ENCODE measurements at regions not wholly inside any gene's neighbourhood (a gene's known extent, or its start where the extent isn't known, plus 50 kb on each side); places are given as distances from the start of the nearest gene placed in this dataset.

DNA sequence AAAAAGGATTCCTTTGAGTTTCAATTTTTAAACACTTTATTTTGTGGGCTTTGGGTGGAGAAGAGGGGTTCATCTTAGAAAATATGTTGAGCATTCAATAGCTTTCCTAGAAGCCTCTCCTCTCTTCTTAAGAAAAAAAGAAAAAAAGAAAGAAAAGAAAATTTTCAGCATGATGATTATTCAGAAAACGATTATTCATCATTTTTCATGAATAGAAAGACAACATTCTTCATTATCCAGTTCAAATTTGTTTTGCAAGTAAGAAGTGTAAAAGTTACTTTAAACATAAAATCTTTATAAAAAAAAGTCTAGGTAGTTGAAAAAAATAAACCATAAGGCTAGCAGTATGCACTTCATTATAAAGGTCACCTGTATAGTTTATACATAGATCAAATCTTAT is 636.5 kb downstream of the IRX1 start:
- H3K4me3 ChIP-seq (ENCODE audit: low read depth, low read length): no peak overlapping the region
- ChIA-PET POLR2A (no interaction called here), CTCF (no interaction called here)
- H3K27ac ChIP-seq (ENCODE audit: extremely low read depth, low read depth, low read length): no peak overlapping the region
- no peaks in the 10 kb centered on the region for H3K9me3 ChIP-seq (ENCODE audit: control insufficient read depth, insufficient read depth, low read depth, low read length)
- TF ChIP-seq ZNF629 (tag by site-specific recombination; IDR thresholded peaks at IDR 0.05): no peak
- TF ChIP-seq ZNF248 (tag by site-specific recombination; IDR thresholded peaks at IDR 0.05): no peak
- TF ChIP-seq ZNF549 (tag by site-specific recombination; IDR thresholded peaks at IDR 0.05): no peak
- TF ChIP-seq ZNF48 (tag by site-specific recombination; IDR thresholded peaks at IDR 0.05): no peak
- no peak for TF ChIP-seq ZNF561 (tag by site-specific recombination; IDR thresholded peaks at IDR 0.05; ENCODE audit: borderline replicate concordance)
- TF ChIP-seq ZNF830 (tag by site-specific recombination; IDR thresholded peaks at IDR 0.05; ENCODE audit: low read depth): no peak
- TF ChIP-seq ZNF530 (tag by site-specific recombination; IDR thresholded peaks at IDR 0.05; ENCODE audit: low read depth): no peak
- no peak for TF ChIP-seq MYNN (tag by site-specific recombination; IDR thresholded peaks at IDR 0.05; ENCODE audit: borderline replicate concordance)
- TF ChIP-seq, protein P1, sequence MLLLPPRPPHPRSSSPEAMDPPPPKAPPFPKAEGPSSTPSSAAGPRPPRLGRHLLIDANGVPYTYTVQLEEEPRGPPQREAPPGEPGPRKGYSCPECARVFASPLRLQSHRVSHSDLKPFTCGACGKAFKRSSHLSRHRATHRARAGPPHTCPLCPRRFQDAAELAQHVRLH (tag by site-specific recombination; IDR thresholded peaks at IDR 0.05): no peak
- TF ChIP-seq, protein P2, sequence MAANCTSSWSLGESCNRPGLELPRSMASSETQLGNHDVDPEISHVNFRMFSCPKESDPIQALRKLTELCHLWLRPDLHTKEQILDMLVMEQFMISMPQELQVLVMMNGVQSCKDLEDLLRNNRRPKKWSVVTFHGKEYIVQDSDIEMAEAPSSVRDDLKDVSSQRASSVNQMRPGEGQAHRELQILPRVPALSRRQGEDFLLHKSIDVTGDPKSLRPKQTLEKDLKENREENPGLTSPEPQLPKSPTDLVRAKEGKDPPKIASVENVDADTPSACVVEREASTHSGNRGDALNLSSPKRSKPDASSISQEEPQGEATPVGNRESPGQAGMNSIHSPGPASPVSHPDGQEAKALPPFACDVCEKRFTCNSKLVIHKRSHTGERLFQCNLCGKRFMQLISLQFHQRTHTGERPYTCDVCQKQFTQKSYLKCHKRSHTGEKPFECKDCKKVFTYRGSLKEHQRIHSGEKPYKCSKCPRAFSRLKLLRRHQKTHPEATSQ (tag by site-specific recombination; IDR thresholded peaks at IDR 0.05): no peak
- TF ChIP-seq ZNF76 (tag by site-specific recombination; IDR thresholded peaks at IDR 0.05; ENCODE audit: borderline replicate concordance, low read depth): no peak
- no peak for TF ChIP-seq ZNF311 (tag by site-specific recombination; IDR thresholded peaks at IDR 0.05; ENCODE audit: borderline replicate concordance)
- TF ChIP-seq ZNF529 (tag by site-specific recombination; IDR thresholded peaks at IDR 0.05; ENCODE audit: insufficient replicate concordance): no peak
- no peak for TF ChIP-seq EGR2 (tag by site-specific recombination; IDR thresholded peaks at IDR 0.05; ENCODE audit: low read depth)
- no peak for TF ChIP-seq ZNF302 (tag by site-specific recombination; IDR thresholded peaks at IDR 0.05; ENCODE audit: low read depth)
- TF ChIP-seq ZNF660 (tag by site-specific recombination; IDR thresholded peaks at IDR 0.05): no peak
- H3K4me1 ChIP-seq (ENCODE audit: control insufficient read depth, insufficient read depth, low read length): no peaks in the 10 kb centered on the region
- no peaks in the 10 kb centered on the region for H3K36me3 ChIP-seq (ENCODE audit: control insufficient read depth in 2 of 2, insufficient read depth in 1 of 2, low read length in 2 of 2)

DNA sequence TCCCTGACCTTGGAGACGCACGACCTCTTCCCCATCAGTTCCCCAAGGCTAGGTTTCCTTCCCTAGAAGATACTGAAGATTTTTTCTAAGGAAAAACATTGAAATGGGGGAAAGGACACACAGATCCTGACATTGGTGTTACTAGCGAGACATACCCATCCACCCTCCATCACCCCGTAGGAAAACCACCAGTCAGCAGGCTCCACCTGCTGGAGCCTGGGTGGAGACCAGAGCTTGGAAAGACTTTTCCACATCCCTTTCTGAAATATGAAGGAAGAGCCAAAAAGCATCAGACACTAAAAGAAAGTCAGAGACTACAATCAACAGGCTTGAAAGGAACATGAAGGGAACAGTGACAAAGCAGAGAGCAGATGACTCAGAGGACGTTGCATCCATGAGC is 638.0 kb downstream of the IRX1 start:
- Histone ChIP-seq H3K4me1 (ENCODE audit: control insufficient read depth, insufficient read depth, low read length) (no peaks in the 10 kb centered on the region), H3K36me3 (ENCODE audit: control insufficient read depth in 2 of 2, insufficient read depth in 1 of 2, low read length in 2 of 2) (no peaks in the 10 kb centered on the region), H3K4me3 (ENCODE audit: low read depth, low read length) (no peak overlapping the region), H3K27ac (ENCODE audit: extremely low read depth, low read depth, low read length) (no peak overlapping the region), H3K9me3 (ENCODE audit: control insufficient read depth, insufficient read depth, low read depth, low read length) (no peaks in the 10 kb centered on the region)
- ChIA-PET CTCF (interaction anchor here (0.6 kb wide), 1 partner anchor 156 kb away, joined by 3 read pairs; no protein-coding TSS in a partner anchor), POLR2A (no interaction called here)
- TF ChIP-seq ZNF548 (tag by site-specific recombination; IDR thresholded peaks at IDR 0.05) (no peak), KLF9 (tag by site-specific recombination; IDR thresholded peaks at IDR 0.05; ENCODE audit: low read depth) (no peak), ZNF624 (tag by site-specific recombination; IDR thresholded peaks at IDR 0.05) (no peak), ZIC2 (tag by site-specific recombination; IDR thresholded peaks at IDR 0.05) (no peak), ZNF707 (tag by site-specific recombination; IDR thresholded peaks at IDR 0.05) (no peak), ZNF366 (tag by site-specific recombination; conservative IDR thresholded peaks at IDR 0.05) (no peak)

DNA sequence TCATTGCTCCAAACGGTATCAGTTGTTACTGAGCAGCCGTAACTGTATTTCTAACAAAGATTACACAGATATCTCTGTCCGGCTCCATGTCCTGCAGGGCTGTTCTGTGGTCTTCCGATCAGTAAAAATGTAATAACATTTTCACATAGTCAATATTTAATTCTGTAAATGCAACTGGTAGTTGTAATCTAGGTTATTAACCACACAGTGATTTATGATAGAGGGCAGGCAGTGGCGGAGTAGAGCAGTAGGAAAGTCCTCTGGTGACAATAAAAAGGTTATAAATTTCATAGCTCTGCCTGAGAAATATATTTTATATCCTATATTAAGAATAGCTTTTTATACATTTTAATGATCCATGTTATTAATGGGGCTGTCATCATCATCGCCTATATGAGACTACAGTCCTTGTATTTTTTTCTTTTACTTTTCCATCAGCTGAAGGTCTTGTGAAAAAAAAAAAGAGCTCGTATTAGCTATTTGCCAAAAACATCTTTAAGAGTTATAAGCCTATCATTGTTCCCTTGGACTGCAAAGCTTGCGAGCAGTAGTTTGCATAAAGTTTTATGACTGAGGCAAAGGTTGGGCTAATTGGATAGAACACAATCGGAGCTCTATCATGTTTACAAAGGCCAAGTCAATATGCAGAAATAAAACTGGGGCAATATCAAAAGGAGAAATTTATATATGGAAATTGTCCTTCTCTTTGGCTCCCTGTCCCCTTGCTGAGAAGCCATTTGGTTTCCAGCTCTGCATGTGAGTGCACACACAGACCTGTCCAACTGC is 648.0 kb downstream of the IRX1 start:
- TF ChIP-seq ZSCAN23 (tag by site-specific recombination; IDR thresholded peaks at IDR 0.05) (no peak), YY1 (tag by site-specific recombination; IDR thresholded peaks at IDR 0.05) (no peak)
- no peaks in the 10 kb centered on the region for H3K9me3 ChIP-seq (ENCODE audit: control insufficient read depth, insufficient read depth, low read depth, low read length)
- H3K27ac ChIP-seq (ENCODE audit: extremely low read depth, low read depth, low read length): no peak overlapping the region
- no peak overlapping the region for H3K4me3 ChIP-seq (ENCODE audit: low read depth, low read length)
- ChIA-PET POLR2A (no interaction called here), CTCF (no interaction called here)
- no peaks in the 10 kb centered on the region for H3K36me3 ChIP-seq (ENCODE audit: control insufficient read depth in 2 of 2, insufficient read depth in 1 of 2, low read length in 2 of 2)
- no peaks in the 10 kb centered on the region for H3K4me1 ChIP-seq (ENCODE audit: control insufficient read depth, insufficient read depth, low read length)
